Skeletal muscle tissue (tissue), 3 donors: ENCODE measurements at regions not wholly inside any gene's neighbourhood (a gene's known extent, or its start where the extent isn't known, plus 50 kb on each side); places are given as distances from the start of the nearest gene placed in this dataset.

Source experiments
- H3K27ac ChIP-seq: one replicate; pipeline ENCODE4 v1.7.0; 2013; ENCODE audit warnings: mild to moderate bottlenecking, low read depth, low read length, inconsistent platforms
- H3K27me3 ChIP-seq, 3 donors: one replicate each; pipeline ENCODE4 v1.7.0; 2013; ENCODE audit warnings: low read length in 3 of 3; ENCODE audit not compliant: control insufficient read depth in 3 of 3, insufficient read depth in 3 of 3
- H3K36me3 ChIP-seq, 3 donors: one replicate each; pipeline ENCODE4 v1.7.0; 2013; ENCODE audit warnings: low read length in 3 of 3; ENCODE audit not compliant: control insufficient read depth in 3 of 3, insufficient read depth in 3 of 3
- H3K4me1 ChIP-seq, 3 donors: one replicate each; pipeline ENCODE4 v1.7.0; 2013; ENCODE audit warnings: low read length in 3 of 3, mild to moderate bottlenecking in 3 of 3; ENCODE audit not compliant: control insufficient read depth in 3 of 3, insufficient read depth in 3 of 3
- H3K4me3 ChIP-seq, 3 donors: one replicate each; pipeline ENCODE4 v1.7.0; 2013; ENCODE audit warnings: low read length in 3 of 3
- H3K9ac ChIP-seq, 3 donors: one replicate each; pipeline ENCODE4 v1.7.0; 2013; ENCODE audit warnings: low read length in 3 of 3, mild to moderate bottlenecking in 3 of 3, moderate library complexity in 2 of 3, low read depth in 1 of 3
- H3K9me3 ChIP-seq, 3 donors: one replicate each; pipeline ENCODE4 v1.7.0; 2013; ENCODE audit warnings: low read length in 3 of 3; ENCODE audit not compliant: control insufficient read depth in 3 of 3
- donor health status: Osteomylitis.

GRCh38 chr10:131024259-131025131 lies 287.0 kb downstream of the TCERG1L start:
- no peak overlapping the region for H3K9ac ChIP-seq
- H3K9me3 ChIP-seq: no peaks in the 10 kb centered on the region
- H3K27me3 ChIP-seq: peaks cover 11 to 25% (median 12%) of the 10 kb centered on the region in 3 donors
- H3K27ac ChIP-seq: no peak overlapping the region
- H3K4me3 ChIP-seq: no peak overlapping the region
- H3K36me3 ChIP-seq: no peaks in the 10 kb centered on the region
- H3K4me1 ChIP-seq: peaks cover 0 to 8% (median 0%) of the 10 kb centered on the region in 3 donors

DNA sequence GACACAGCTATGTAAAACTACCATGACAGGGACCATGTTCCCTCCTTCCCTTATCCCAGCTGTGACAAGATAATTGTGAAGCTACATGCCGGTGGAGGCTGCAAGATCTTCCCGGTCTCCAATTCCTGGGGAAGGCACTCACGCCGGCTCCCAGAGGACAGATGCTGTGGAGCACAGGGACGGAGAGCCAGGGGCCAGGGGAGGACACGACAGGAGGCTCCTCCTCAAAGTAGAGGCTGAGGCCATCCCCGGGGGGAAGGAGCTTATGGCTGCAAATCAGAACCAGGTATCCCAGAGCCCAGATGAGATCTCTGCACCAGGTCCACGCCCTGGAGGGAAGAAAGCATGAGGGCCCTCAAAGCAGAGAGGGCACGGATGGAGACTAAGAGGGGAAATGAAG lies 286.2 kb downstream of the TCERG1L start:
- no peak overlapping the region for H3K27ac ChIP-seq
- no peaks in the 10 kb centered on the region for H3K36me3 ChIP-seq
- no peak overlapping the region for H3K9ac ChIP-seq
- peaks cover 0 to 8% (median 0%) of the 10 kb centered on the region in 3 donors for H3K4me1 ChIP-seq
- H3K9me3 ChIP-seq: no peaks in the 10 kb centered on the region
- H3K4me3 ChIP-seq: no peak overlapping the region
- peaks cover 11 to 23% (median 12%) of the 10 kb centered on the region in 3 donors for H3K27me3 ChIP-seq

DNA sequence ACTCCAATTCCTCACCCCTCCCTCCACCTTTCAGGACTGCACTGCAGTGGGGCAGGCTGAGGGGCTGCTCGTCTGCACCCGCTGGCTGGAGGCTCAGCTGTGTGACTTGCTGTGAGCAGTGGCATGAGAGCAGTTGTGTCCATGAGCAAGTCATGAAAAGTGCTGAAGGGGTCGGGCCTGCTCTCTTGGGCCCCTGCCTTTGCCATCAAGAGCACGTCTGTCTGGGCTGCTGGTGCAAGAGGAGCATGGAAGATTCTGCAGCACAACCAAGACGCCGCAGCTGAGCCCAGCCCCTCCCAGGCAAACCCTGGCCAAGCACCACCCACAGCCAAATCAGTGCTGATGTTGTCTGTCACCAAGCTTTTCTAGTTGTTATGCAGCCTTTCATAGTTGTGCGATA lies 284.3 kb downstream of the TCERG1L start:
- Histone ChIP-seq H3K27me3 (peaks cover 6 to 15% (median 7%) of the 10 kb centered on the region in 3 donors), H3K4me1 (peaks cover 0 to 6% (median 0%) of the 10 kb centered on the region in 3 donors)

DNA sequence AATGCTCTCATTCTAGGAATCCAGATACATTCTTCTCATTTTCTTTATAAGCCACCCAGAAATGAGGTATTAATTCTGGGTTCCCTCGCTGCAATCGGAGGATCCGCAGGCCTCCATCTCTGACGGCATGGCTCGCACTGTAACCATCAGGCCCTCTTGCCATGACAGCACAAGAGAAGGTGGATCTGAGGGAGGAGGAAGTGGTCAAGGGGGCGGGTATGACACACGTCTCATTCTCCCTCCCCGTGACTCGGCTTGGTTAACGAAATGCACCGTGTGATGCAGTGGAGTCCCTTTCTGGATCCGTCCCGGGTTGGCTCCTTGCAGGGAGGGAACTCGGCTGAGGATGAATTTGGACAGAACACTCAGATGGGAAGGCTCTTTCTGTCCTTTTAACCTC lies 280.2 kb downstream of the TCERG1L start:
- Histone ChIP-seq H3K9me3 (no peaks in the 10 kb centered on the region), H3K27me3 (peaks cover 0 to 18% (median 0%) of the 10 kb centered on the region in 3 donors)

More for the DNA sequence above, 284.3 kb downstream of the TCERG1L start:
- H3K27ac ChIP-seq: no peak overlapping the region
- H3K4me3 ChIP-seq: no peak overlapping the region
- H3K9ac ChIP-seq: no peak overlapping the region
- no peaks in the 10 kb centered on the region for H3K36me3 ChIP-seq
- no peaks in the 10 kb centered on the region for H3K9me3 ChIP-seq

GRCh38 chr10:131032329-131033165 lies 279.0 kb downstream of the TCERG1L start:
- Histone ChIP-seq H3K9me3 (no peaks in the 10 kb centered on the region), H3K36me3 (no peaks in the 10 kb centered on the region), H3K9ac (no peak overlapping the region), H3K27me3 (peaks cover 0 to 20% (median 0%) of the 10 kb centered on the region in 3 donors), H3K4me1 (no peaks in the 10 kb centered on the region), H3K27ac (no peak overlapping the region), H3K4me3 (no peak overlapping the region)

More for the DNA sequence above, 280.2 kb downstream of the TCERG1L start:
- Histone ChIP-seq H3K4me1 (no peaks in the 10 kb centered on the region), H3K36me3 (no peaks in the 10 kb centered on the region), H3K27ac (no peak overlapping the region), H3K9ac (no peak overlapping the region), H3K4me3 (no peak overlapping the region)

DNA sequence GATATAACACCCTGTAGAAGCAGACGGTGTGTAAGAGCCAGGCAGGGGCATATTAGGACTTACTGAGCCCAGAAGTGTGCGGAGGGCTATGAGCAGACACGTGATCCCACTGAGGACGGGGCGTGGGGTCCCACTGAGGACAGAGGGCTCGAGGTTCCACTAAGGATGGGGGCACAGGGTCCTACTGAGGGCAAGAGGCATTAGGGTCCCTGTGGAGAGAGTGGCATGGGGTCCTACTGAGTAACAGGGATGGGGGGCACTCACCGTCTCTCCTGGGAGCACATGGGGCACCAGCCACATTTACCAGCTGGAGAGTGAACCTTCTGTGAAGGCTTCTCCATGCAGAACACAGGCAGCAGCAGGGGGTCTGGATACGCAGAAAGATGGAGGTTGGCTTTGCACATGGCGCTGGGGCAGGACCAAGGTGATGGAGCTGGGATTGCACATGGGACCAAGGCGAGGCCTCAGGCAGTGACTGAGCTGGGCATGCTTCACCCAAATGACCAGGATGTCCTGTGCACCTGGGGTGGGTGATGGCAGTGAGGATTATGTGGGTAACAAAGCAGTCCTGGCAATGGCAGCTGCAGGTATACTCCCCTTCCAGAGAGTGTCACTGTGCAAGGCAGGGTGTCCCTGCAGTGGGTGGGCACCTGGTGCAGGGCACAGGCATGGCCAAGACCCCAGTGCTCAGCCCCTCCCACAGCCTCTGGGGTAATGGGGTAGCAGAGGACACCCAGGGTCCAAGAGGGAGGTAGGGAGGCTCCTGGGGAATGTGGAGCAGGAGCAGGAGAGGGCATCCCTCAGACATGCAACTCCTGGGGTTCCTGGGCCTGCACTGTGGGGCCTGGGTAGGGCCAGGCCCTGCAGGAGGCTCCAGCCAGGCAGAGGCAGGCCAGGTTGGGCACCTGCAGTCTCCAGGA lies 278.1 kb downstream of the TCERG1L start:
- Histone ChIP-seq H3K4me3 (no peak overlapping the region), H3K4me1 (no peaks in the 10 kb centered on the region), H3K9me3 (no peaks in the 10 kb centered on the region), H3K9ac (no peak overlapping the region), H3K27ac (no peak overlapping the region), H3K27me3 (peaks cover 0 to 20% (median 0%) of the 10 kb centered on the region in 3 donors), H3K36me3 (no peaks in the 10 kb centered on the region)

GRCh38 chr10:131034451-131034850 lies 277.1 kb downstream of the TCERG1L start:
- H3K27me3 ChIP-seq: peaks cover 0 to 20% (median 0%) of the 10 kb centered on the region in 3 donors
- no peak overlapping the region for H3K27ac ChIP-seq
- no peaks in the 10 kb centered on the region for H3K9me3 ChIP-seq
- H3K36me3 ChIP-seq: no peaks in the 10 kb centered on the region
- H3K9ac ChIP-seq: no peak overlapping the region
- H3K4me1 ChIP-seq: no peaks in the 10 kb centered on the region
- H3K4me3 ChIP-seq: no peak overlapping the region

- Histone ChIP-seq H3K36me3 (no peaks in the 10 kb centered on the region), H3K27ac (no peak overlapping the region), H3K4me1 (no peaks in the 10 kb centered on the region), H3K27me3 (peaks cover 0 to 15% (median 0%) of the 10 kb centered on the region in 3 donors), H3K9ac (no peak overlapping the region), H3K9me3 (no peaks in the 10 kb centered on the region), H3K4me3 (no peak overlapping the region)
Measured at GRCh38 chr10:131035779-131036178, 275.7 kb downstream of the TCERG1L start.

GRCh38 chr10:131038056-131038455 lies 273.5 kb downstream of the TCERG1L start:
- peaks cover 0 to 15% (median 0%) of the 10 kb centered on the region in 3 donors for H3K27me3 ChIP-seq
- H3K9me3 ChIP-seq: no peaks in the 10 kb centered on the region
- H3K9ac ChIP-seq: no peak overlapping the region
- H3K4me1 ChIP-seq: no peaks in the 10 kb centered on the region
- H3K27ac ChIP-seq: no peak overlapping the region
- no peak overlapping the region for H3K4me3 ChIP-seq
- no peaks in the 10 kb centered on the region for H3K36me3 ChIP-seq
